CD8-positive, alpha-beta memory T cell (primary cell): ENCODE measurements at regions not wholly inside any gene's neighbourhood (a gene's known extent, or its start where the extent isn't known, plus 50 kb on each side); places are given as distances from the start of the nearest gene placed in this dataset.
"Not testable (repeated sequence)": the region's sequence is repeated elsewhere in the genome, so short reads cannot be mapped to it uniquely, and the experiment has no call there.

Source experiments
- CTCF ChIA-PET: fragments of 350-600 bp; sonication (Branson Sonifier 250); formaldehyde crosslinking; loops from one replicate; lab custom pipeline; 2021; ENCODE audit warnings: antibody characterized with exemption; lab: Charles Lee
- POLR2A ChIA-PET: fragments of 350-600 bp; sonication (Branson Sonifier 250); formaldehyde crosslinking; loops from one replicate; lab custom pipeline; 2021; ENCODE audit warnings: antibody characterized with exemption; lab: Charles Lee
- DNase-seq, 5 donors: peaks; one replicate each; pipeline versions ENCODE4 v3.0.0 to v3.0.0-alpha.2; 2020 to 2022; ENCODE audit warnings: mixed read lengths in 1 of 5
- H3K27ac ChIP-seq: one replicate; pipeline ENCODE4 v1.7.0; 2013; ENCODE audit warnings: low read depth, mild to moderate bottlenecking, low read length, moderate library complexity
- H3K27me3 ChIP-seq: 2 replicates; pipeline ENCODE4 v1.7.0; 2013; ENCODE audit warnings: low read length, mild to moderate bottlenecking; ENCODE audit not compliant: insufficient read depth, poor library complexity, severe bottlenecking
- H3K36me3 ChIP-seq: 2 replicates; pipeline ENCODE4 v1.7.0; 2013; ENCODE audit warnings: mild to moderate bottlenecking, low read length, moderate library complexity; ENCODE audit not compliant: insufficient read depth
- H3K4me1 ChIP-seq: 2 replicates; pipeline ENCODE4 v1.7.0; 2013; ENCODE audit warnings: mild to moderate bottlenecking, low read length, moderate library complexity; ENCODE audit not compliant: insufficient read depth
- H3K4me3 ChIP-seq: 2 replicates; pipeline ENCODE4 v1.7.0; 2013; ENCODE audit warnings: mild to moderate bottlenecking, low read length
- H3K9me3 ChIP-seq: 2 replicates; pipeline ENCODE4 v1.7.0; 2013; ENCODE audit warnings: mild to moderate bottlenecking, low read length
- H3K27ac Mint-ChIP-seq, 8 donors: one replicate each; pipeline ENCODE4 v1.8.0; 2020 to 2021; ENCODE audit warnings: mixed read lengths in 8 of 8, mild to moderate bottlenecking in 6 of 8, inconsistent platforms in 3 of 8, moderate library complexity in 3 of 8
- H3K27me3 Mint-ChIP-seq, 2 donors: one replicate each; pipeline ENCODE4 v1.8.0; 2020 to 2021; ENCODE audit warnings: mixed read lengths in 2 of 2, mild to moderate bottlenecking in 1 of 2, moderate library complexity in 1 of 2
- H3K36me3 Mint-ChIP-seq, 3 donors: one replicate each; pipeline ENCODE4 v1.8.0; 2020 to 2021; ENCODE audit warnings: mixed read lengths in 3 of 3, inconsistent platforms in 1 of 3, mild to moderate bottlenecking in 1 of 3
- H3K4me1 Mint-ChIP-seq, 3 donors: one replicate each; pipeline ENCODE4 v1.8.0; 2020 to 2021; ENCODE audit warnings: mixed read lengths in 3 of 3, inconsistent platforms in 1 of 3, mild to moderate bottlenecking in 1 of 3
- H3K4me3 Mint-ChIP-seq, 7 donors: one replicate each; pipeline ENCODE4 v1.8.0; 2020 to 2021; ENCODE audit warnings: mixed read lengths in 7 of 7, mild to moderate bottlenecking in 6 of 7, moderate library complexity in 4 of 7, inconsistent platforms in 2 of 7
- H3K9me3 Mint-ChIP-seq, 5 donors: one replicate each; pipeline ENCODE4 v1.8.0; 2020 to 2022; ENCODE audit warnings: mixed read lengths in 5 of 5, mild to moderate bottlenecking in 3 of 5, moderate library complexity in 2 of 5, inconsistent platforms in 1 of 5

DNA sequence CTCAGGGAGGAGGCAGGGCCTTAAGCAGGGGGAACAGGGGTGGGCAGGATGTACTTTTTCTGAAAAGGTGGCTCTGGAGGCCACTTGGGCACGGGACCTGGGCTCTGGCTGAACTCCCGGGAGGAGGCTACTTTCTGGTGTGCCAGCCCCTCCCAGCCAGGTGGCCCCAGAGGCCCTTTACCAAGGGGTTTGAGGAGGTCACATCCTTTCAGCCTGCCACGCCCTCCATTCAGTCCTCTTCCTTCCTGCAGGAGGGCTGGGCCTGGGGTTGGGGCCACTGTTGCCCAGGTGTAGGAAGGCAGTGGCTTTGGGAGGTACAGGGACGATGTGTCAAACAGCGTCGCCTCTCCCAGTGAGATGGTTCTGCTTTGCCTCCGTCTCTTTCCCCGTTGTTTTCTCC lies 172.5 kb downstream of the ADRA2C start:
- H3K27ac ChIP-seq, POLR2A ChIA-PET, H3K27ac Mint-ChIP-seq, CTCF ChIA-PET, H3K9me3 Mint-ChIP-seq, H3K36me3 Mint-ChIP-seq, DNase-seq, H3K36me3 ChIP-seq, H3K4me3 Mint-ChIP-seq, H3K9me3 ChIP-seq, H3K4me1 ChIP-seq, H3K27me3 ChIP-seq, H3K4me3 ChIP-seq: not testable (repeated sequence)
- Mint-ChIP-seq H3K4me1 (peaks cover 4 to 11% (median 4%) of the 10 kb centered on the region in 3 donors), H3K27me3 (peaks cover 9 to 12% of the 10 kb centered on the region in 2 donors)

DNA sequence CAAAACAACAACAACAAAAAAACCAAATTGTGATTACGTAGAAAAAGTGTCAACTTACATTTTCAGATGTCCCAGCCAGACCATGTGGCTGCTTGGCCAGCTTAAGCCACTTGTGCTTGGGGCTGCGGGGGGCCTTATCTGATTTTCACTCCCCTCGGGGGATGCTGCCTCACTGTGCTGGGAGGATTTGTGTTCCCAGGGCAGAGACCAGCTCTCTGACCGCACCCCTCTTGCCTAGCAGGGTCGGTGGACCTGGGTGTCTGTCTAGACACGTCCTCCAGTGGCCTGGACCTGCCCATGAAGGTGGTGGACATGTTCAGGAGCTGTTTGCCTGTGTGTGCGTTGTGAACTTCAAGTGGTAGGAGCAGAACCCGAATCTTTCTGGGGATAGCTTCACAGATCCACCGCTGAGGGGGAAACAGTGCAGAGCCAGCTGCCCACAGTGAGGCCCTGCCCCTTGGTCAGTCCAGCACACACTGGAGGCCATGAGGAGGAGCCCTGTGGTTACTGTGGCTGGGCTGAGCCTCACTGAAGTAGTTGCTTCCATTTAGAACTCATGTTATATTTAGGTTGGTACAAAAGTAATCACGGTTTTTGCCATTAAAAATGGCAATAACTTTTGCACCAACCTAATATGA lies 173.9 kb downstream of the ADRA2C start:
- H3K4me1 ChIP-seq, DNase-seq, H3K4me3 ChIP-seq, H3K9me3 ChIP-seq, H3K27ac ChIP-seq, H3K9me3 Mint-ChIP-seq, H3K36me3 ChIP-seq, H3K4me3 Mint-ChIP-seq, H3K27ac Mint-ChIP-seq, POLR2A ChIA-PET, H3K36me3 Mint-ChIP-seq, H3K27me3 ChIP-seq: not testable (repeated sequence)
- peaks cover 8 to 12% of the 10 kb centered on the region in 2 donors for H3K27me3 Mint-ChIP-seq
- peaks cover 4 to 11% (median 4%) of the 10 kb centered on the region in 3 donors for H3K4me1 Mint-ChIP-seq
- CTCF ChIA-PET = interaction anchor here (1.1 kb wide), 1 partner anchor 8 kb away, joined by 3 read pairs; no protein-coding TSS in a partner anchor

GRCh38 chr4:3941735-3942522 lies 175.7 kb downstream of the ADRA2C start:
- Mint-ChIP-seq H3K27me3 (peaks cover 4 to 12% of the 10 kb centered on the region in 2 donors), H3K4me1 (peaks cover 4 to 11% (median 4%) of the 10 kb centered on the region in 3 donors)
- H3K4me1 ChIP-seq, H3K4me3 ChIP-seq, H3K27me3 ChIP-seq, H3K36me3 Mint-ChIP-seq, H3K4me3 Mint-ChIP-seq, DNase-seq, CTCF ChIA-PET, H3K27ac Mint-ChIP-seq, H3K9me3 Mint-ChIP-seq, H3K36me3 ChIP-seq, POLR2A ChIA-PET, H3K9me3 ChIP-seq, H3K27ac ChIP-seq: not testable (repeated sequence)

- H3K4me3 ChIP-seq, H3K36me3 ChIP-seq, H3K4me1 ChIP-seq, CTCF ChIA-PET, H3K4me3 Mint-ChIP-seq, H3K36me3 Mint-ChIP-seq, POLR2A ChIA-PET, H3K27ac ChIP-seq, H3K9me3 Mint-ChIP-seq, H3K9me3 ChIP-seq, H3K27me3 Mint-ChIP-seq, H3K27me3 ChIP-seq: not testable (repeated sequence)
- Mint-ChIP-seq H3K27ac (peak overlapping the region in 1 of 8 donors; percentile 42), H3K4me1 (peaks cover 4 to 11% (median 4%) of the 10 kb centered on the region in 3 donors)
- peak; percentile 16 to 69 (median 48) for DNase-seq
These were observed 176.4 kb downstream of the ADRA2C start for GRCh38 chr4:3942569-3942971.

- H3K36me3 Mint-ChIP-seq, H3K9me3 Mint-ChIP-seq, H3K36me3 ChIP-seq, H3K27ac Mint-ChIP-seq, H3K27me3 Mint-ChIP-seq, H3K4me3 Mint-ChIP-seq, POLR2A ChIA-PET, H3K9me3 ChIP-seq, H3K27me3 ChIP-seq, H3K27ac ChIP-seq, H3K4me3 ChIP-seq, DNase-seq, H3K4me1 ChIP-seq: not testable (repeated sequence)
- H3K4me1 Mint-ChIP-seq = peaks cover 4 to 11% (median 4%) of the 10 kb centered on the region in 3 donors
- CTCF ChIA-PET = interaction anchor here (0.7 kb wide), 1 partner anchor 115 kb away, joined by 3 read pairs; no protein-coding TSS in a partner anchor
These were observed 176.9 kb downstream of the ADRA2C start for GRCh38 chr4:3943051-3943450.

DNA sequence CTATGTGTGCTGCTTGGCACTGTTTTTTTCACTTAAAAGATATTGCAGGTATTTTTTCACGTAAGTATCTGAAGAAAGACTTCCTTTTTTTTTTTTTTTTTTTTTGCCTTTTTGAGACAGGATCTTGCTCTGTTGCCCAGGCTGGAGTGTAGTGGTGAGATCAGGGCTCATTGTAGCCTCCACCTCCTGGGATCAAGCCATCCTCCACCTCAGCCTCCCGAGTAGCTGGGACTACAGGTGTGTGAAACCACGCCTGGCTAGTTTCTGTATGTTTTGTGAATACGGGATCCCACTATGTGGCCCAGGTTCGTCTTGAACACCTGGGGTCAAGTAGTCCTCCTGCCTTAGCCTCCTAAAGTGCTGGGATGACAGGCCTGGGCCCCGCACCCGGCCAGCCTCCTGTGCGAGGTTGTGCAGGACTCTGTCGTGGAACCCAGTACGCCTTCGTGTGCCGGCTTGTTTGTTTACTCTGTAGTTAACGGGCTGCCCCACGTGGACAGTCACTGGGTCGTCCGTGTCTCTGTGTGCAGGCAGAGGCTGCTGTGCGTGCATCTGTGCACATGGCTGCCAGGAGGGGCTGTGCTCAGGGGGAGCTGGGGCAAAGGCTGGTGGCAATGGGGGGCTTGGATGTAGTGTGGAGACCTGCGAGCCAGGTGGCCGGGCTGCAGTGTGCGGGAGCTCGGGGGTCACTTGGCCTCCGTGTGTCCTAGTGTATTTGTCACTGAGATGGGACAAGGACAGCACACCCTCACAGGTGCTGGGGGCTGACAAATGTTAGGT lies 179.5 kb downstream of the ADRA2C start:
- H3K27ac ChIP-seq = no peak overlapping the region
- Mint-ChIP-seq H3K9me3 (no peaks in the 10 kb centered on the region), H3K4me1 (peaks cover 4 to 11% (median 4%) of the 10 kb centered on the region in 3 donors), H3K36me3 (peaks cover 0 to 14% (median 2%) of the 10 kb centered on the region in 3 donors), H3K27me3 (peaks cover 3 to 4% of the 10 kb centered on the region in 2 donors), H3K4me3 (no peak overlapping the region), H3K27ac (no peak overlapping the region)
- H3K27me3 ChIP-seq = no peaks in the 10 kb centered on the region
- no peaks in the 10 kb centered on the region for H3K9me3 ChIP-seq
- no peaks in the 10 kb centered on the region for H3K4me1 ChIP-seq
- ChIA-PET CTCF (no interaction called here), POLR2A (no interaction called here)
- DNase-seq = no peak
- no peaks in the 10 kb centered on the region for H3K36me3 ChIP-seq
- H3K4me3 ChIP-seq = no peak overlapping the region

DNA sequence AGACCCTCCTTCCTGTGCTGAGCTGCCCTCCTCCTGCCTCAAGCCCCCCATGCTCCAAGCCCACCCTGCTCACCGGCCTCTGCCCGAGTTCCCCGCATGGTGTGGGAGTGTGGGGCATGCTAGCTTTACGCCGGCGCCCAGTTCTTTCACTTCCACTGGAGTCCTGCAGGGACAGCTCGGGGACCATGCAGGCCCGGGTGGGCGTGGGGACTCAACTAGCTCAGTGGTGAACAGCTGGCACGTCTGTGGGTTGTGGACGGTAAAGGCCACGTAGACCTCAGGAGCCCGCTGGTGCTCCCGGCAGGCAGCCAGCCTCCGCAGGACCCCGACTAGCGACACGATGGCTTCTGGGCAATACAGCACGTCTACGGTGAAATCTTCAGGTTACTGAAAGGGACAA lies 180.4 kb downstream of the ADRA2C start:
- H3K27ac ChIP-seq, CTCF ChIA-PET, H3K9me3 ChIP-seq, H3K27me3 ChIP-seq, DNase-seq, H3K27me3 Mint-ChIP-seq, H3K4me3 Mint-ChIP-seq, H3K36me3 ChIP-seq, H3K4me3 ChIP-seq, H3K4me1 ChIP-seq, H3K9me3 Mint-ChIP-seq, POLR2A ChIA-PET: not testable (repeated sequence)
- Mint-ChIP-seq H3K36me3 (peaks cover 0 to 15% (median 2%) of the 10 kb centered on the region in 3 donors), H3K27ac (peak overlapping the region in 1 of 8 donors; percentile 75), H3K4me1 (peaks cover 4 to 11% (median 4%) of the 10 kb centered on the region in 3 donors)

DNA sequence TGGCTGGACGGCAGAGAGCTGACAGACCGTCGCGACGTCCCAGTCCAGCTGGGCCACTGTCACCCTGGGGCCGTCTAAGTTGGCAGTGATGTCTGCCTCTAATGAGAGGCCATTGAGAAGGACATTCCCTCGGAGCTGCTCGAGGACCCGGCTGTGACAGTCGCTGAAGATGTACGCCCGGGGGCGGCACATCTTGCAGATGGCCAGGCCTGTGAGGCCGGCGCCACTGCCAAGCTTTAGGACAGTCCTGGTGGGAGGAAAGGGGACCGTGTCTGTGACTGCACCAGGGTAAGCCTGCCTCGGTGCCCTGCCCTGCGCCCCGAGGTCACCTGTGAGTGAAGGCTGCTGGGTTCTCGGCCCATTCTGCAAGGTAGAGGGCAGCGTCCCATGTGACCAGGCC lies 181.6 kb downstream of the ADRA2C start:
- DNase-seq, H3K27me3 ChIP-seq, H3K27ac Mint-ChIP-seq, H3K4me1 Mint-ChIP-seq, CTCF ChIA-PET, POLR2A ChIA-PET, H3K9me3 Mint-ChIP-seq, H3K4me3 ChIP-seq, H3K36me3 ChIP-seq, H3K9me3 ChIP-seq, H3K4me1 ChIP-seq, H3K27me3 Mint-ChIP-seq, H3K27ac ChIP-seq: not testable (repeated sequence)
- Mint-ChIP-seq H3K36me3 (peaks cover 0 to 16% (median 2%) of the 10 kb centered on the region in 3 donors), H3K4me3 (peak overlapping the region in 1 of 7 donors; percentile 50)
